OCI-LY3 (cell line): ENCODE measurements at regions not wholly inside any gene's neighbourhood (a gene's known extent, or its start where the extent isn't known, plus 50 kb on each side); places are given as distances from the start of the nearest gene placed in this dataset.

ENCODE experiments used
- CTCF ChIP-seq: fragments of 200-600, 300-600 bp; sonication (generic); IDR thresholded peaks from 2 replicates; pipeline ENCODE4 v1.5.1; 2014; ENCODE audit warnings: antibody characterized with exemption, low read length, low read depth
- EZH2phosphoT487 ChIP-seq: fragments of 200-600 bp; shearing (Covaris generic); IDR thresholded peaks from 2 replicates; pipeline ENCODE4 v1.6.1; 2018; ENCODE audit warnings: antibody characterized with exemption, mixed run types, low read depth

- no peak for TF ChIP-seq CTCF
- TF ChIP-seq EZH2phosphoT487 = no peak
These were observed 239.7 kb downstream of the SH3BP4 start for GRCh38 chr2:235191486-235191885.
